DOHH2 (cell line): ENCODE measurements at regions not wholly inside any gene's neighbourhood (a gene's known extent, or its start where the extent isn't known, plus 50 kb on each side); places are given as distances from the start of the nearest gene placed in this dataset.
"Not testable (repeated sequence)": the region's sequence is repeated elsewhere in the genome, so short reads cannot be mapped to it uniquely, and the experiment has no call there.

Experiments used
- H3F3A ChIP-seq: fragments of 200-600 bp; sonication (generic), shearing (Covaris generic); 2 replicates; pipeline ENCODE4 v1.6.0; 2016; ENCODE audit warnings: antibody characterized with exemption, mild to moderate bottlenecking; ENCODE audit not compliant: control insufficient read depth, insufficient read depth
- H3K27ac ChIP-seq: fragments of 200-600 bp; sonication (generic); 2 replicates; pipeline ENCODE4 v1.5.1; 2014; ENCODE audit warnings: low read depth, mild to moderate bottlenecking, low read length, moderate library complexity
- H3K27me3 ChIP-seq: fragments of 200-600 bp; sonication (generic); 2 replicates; pipeline ENCODE4 v1.6.1; 2014; ENCODE audit warnings: mild to moderate bottlenecking, low read length, mixed read lengths; ENCODE audit not compliant: control insufficient read depth
- H3K36me3 ChIP-seq: fragments of 200-600 bp; sonication (generic); 2 replicates; pipeline ENCODE4 v1.6.1; 2014; ENCODE audit warnings: mild to moderate bottlenecking, low read length, moderate library complexity, mixed read lengths; ENCODE audit not compliant: control insufficient read depth
- H3K4me1 ChIP-seq: fragments of 200-600 bp; sonication (generic); 2 replicates; pipeline ENCODE4 v1.6.1; 2014; ENCODE audit warnings: mild to moderate bottlenecking, low read length, mixed read lengths; ENCODE audit not compliant: control insufficient read depth
- H3K4me2 ChIP-seq: fragments of 200-600 bp; sonication (generic); 2 replicates; pipeline ENCODE4 v1.6.0; 2014; ENCODE audit warnings: mild to moderate bottlenecking, low read length, moderate library complexity
- H3K4me3 ChIP-seq: fragments of 200-600 bp; sonication (generic); 2 replicates; pipeline ENCODE4 v1.5.1; 2014; ENCODE audit warnings: mild to moderate bottlenecking, low read length, mixed read lengths
- H3K79me2 ChIP-seq: fragments of 200-600 bp; sonication (generic); 2 replicates; pipeline ENCODE4 v1.6.1; 2014; ENCODE audit warnings: mild to moderate bottlenecking, low read length, mixed read lengths; ENCODE audit not compliant: control insufficient read depth
- H3K9me2 ChIP-seq: fragments of 200-600 bp; sonication (generic); replicated peaks from 2 replicates; pipeline ENCODE4 v1.6.1; 2014; ENCODE audit warnings: mild to moderate bottlenecking, low read length, mixed read lengths; ENCODE audit not compliant: control insufficient read depth
- H3K9me3 ChIP-seq: fragments of 200-600 bp; sonication (generic); 2 replicates; pipeline ENCODE4 v1.6.1; 2014; ENCODE audit warnings: antibody characterized with exemption, low read length, mixed read lengths; ENCODE audit not compliant: control insufficient read depth, insufficient read depth
- H4K20me1 ChIP-seq: fragments of 200-600 bp; sonication (generic); 2 replicates; pipeline ENCODE4 v1.6.0; 2014; ENCODE audit warnings: low read depth, mild to moderate bottlenecking, antibody characterized with exemption, low read length, moderate library complexity; ENCODE audit not compliant: control insufficient read depth, insufficient read depth
- CTCF ChIP-seq: fragments of 200-600 bp; sonication (generic); IDR thresholded peaks from one replicate; pipeline ENCODE4 v1.5.1; 2014; ENCODE audit warnings: antibody characterized with exemption, mild to moderate bottlenecking, low read depth, low read length; ENCODE audit not compliant: poor library complexity, severe bottlenecking
- EZH2phosphoT487 ChIP-seq: fragments of 200-600 bp; sonication (generic); IDR thresholded peaks from 2 replicates; pipeline ENCODE4 v1.6.1; 2017; ENCODE audit warnings: borderline replicate concordance, mild to moderate bottlenecking, antibody characterized with exemption, low read length, moderate library complexity, mixed read lengths

GRCh38 chr2:184413671-184414229 lies 184.6 kb upstream of the ZNF804A start:
- Histone ChIP-seq H3K4me1 (no peaks in the 10 kb centered on the region), H3K4me2 (no peak overlapping the region), H3K27ac (no peak overlapping the region), H3F3A (no peaks in the 10 kb centered on the region), H3K27me3 (no peaks in the 10 kb centered on the region), H3K9me2 (no peaks in the 10 kb centered on the region), H3K4me3 (no peak overlapping the region), H3K36me3 (no peaks in the 10 kb centered on the region), H3K9me3 (peaks cover 3% of the 10 kb centered on the region; the same call in 1 of the 2 replicates), H3K79me2 (no peaks in the 10 kb centered on the region), H4K20me1 (no peaks in the 10 kb centered on the region)
- TF ChIP-seq CTCF: no peak
- TF ChIP-seq EZH2phosphoT487: no peak

DNA sequence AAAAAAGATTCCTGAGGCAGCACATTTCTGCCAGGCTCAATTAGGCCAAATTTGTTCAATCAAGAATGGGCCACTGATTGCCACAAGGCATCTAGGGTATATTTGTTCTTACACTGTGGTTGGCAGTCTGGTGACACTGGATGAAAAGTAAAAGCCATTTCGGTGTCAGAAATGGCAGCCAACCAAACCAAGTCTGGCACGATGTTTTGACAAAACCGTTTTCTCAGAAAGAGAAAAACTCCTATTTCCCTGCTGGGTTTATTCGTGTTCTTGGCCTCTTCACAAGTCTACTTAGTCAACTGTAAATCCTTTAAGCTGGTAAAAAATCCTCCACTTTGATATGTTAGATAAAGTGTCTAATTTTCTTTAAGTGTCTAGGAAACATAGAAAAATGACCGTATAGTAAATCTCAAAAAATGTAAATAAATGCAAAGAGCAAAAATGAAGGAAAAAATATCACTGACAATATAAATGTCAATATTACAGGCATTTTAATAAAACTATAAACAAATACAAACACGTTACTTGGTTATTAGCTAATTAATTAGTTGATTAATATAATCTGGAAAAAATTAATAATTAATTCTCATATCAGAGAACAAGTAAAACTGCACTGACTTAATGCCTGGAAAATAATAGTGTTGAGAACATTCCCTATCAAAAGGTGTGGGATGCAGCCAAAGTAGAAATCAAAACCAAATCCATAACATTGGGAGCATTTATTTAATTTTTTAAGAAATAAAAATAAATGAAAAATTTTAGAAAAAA lies 182.0 kb upstream of the ZNF804A start:
- no peak overlapping the region for H3K27ac ChIP-seq
- H3K79me2 ChIP-seq: no peaks in the 10 kb centered on the region
- no peaks in the 10 kb centered on the region for H3F3A ChIP-seq
- no peaks in the 10 kb centered on the region for H3K4me1 ChIP-seq
- H3K27me3 ChIP-seq: no peaks in the 10 kb centered on the region
- TF ChIP-seq EZH2phosphoT487 (no peak), CTCF (no peak)
- no peaks in the 10 kb centered on the region for H3K36me3 ChIP-seq
- H3K4me2 ChIP-seq: no peak overlapping the region
- peaks cover 3% of the 10 kb centered on the region; the same call in 1 of the 2 replicates for H3K9me3 ChIP-seq
- H3K4me3 ChIP-seq: no peak overlapping the region
- no peaks in the 10 kb centered on the region for H3K9me2 ChIP-seq
- no peaks in the 10 kb centered on the region for H4K20me1 ChIP-seq

GRCh38 chr2:184419744-184420143 lies 178.6 kb upstream of the ZNF804A start:
- no peak for TF ChIP-seq CTCF
- no peak for TF ChIP-seq EZH2phosphoT487
- H3K4me3 ChIP-seq: no peak overlapping the region
- no peak overlapping the region for H3K27ac ChIP-seq
- no peaks in the 10 kb centered on the region for H3K27me3 ChIP-seq
- no peaks in the 10 kb centered on the region for H4K20me1 ChIP-seq
- no peak overlapping the region for H3K4me2 ChIP-seq
- H3F3A ChIP-seq: no peaks in the 10 kb centered on the region
- no peaks in the 10 kb centered on the region for H3K4me1 ChIP-seq
- H3K9me2 ChIP-seq: no peaks in the 10 kb centered on the region
- peaks cover 3% of the 10 kb centered on the region; the same call in 1 of the 2 replicates for H3K9me3 ChIP-seq
- H3K79me2 ChIP-seq: no peaks in the 10 kb centered on the region
- no peaks in the 10 kb centered on the region for H3K36me3 ChIP-seq

- H3K4me3 ChIP-seq, H3K27me3 ChIP-seq, H3K27ac ChIP-seq, H3K79me2 ChIP-seq, H3K4me2 ChIP-seq, H3K4me1 ChIP-seq, H3K36me3 ChIP-seq, H3F3A ChIP-seq, H4K20me1 ChIP-seq, H3K9me2 ChIP-seq, H3K9me3 ChIP-seq: not testable (repeated sequence)
These were observed 176.9 kb upstream of the ZNF804A start for GRCh38 chr2:184421456-184421855.
